BJ (cell line): ENCODE measurements at regions not wholly inside any gene's neighbourhood (a gene's known extent, or its start where the extent isn't known, plus 50 kb on each side); places are given as distances from the start of the nearest gene placed in this dataset.
"Not testable (repeated sequence)": the region's sequence is repeated elsewhere in the genome, so short reads cannot be mapped to it uniquely, and the experiment has no call there.

Experiments used
- CTCF ChIA-PET: fragments of 350-600 bp; formaldehyde crosslinking; extraction: SDS; loops from one replicate; lab custom pipeline; 2021; ENCODE audit warnings: antibody characterized with exemption, inconsistent platforms; lab: Yijun Ruan, JAX
- POLR2A ChIA-PET: fragments of 300-600 bp; sonication (Branson Sonifier 250); formaldehyde crosslinking; extraction: SDS; loops from one replicate; lab custom pipeline; 2021; ENCODE audit warnings: antibody characterized with exemption; lab: Charles Lee
- DNase-seq: peaks from one replicate; pipeline ENCODE4 v3.0.0-alpha.2; 2011; ENCODE audit warnings: low read depth
- H3K27me3 ChIP-seq: 2 replicates; pipeline ENCODE4 v1.6.0; 2011; ENCODE audit warnings: low read length; ENCODE audit not compliant: control insufficient read depth, insufficient read depth
- H3K36me3 ChIP-seq: 2 replicates; pipeline ENCODE4 v1.5.1; 2011; ENCODE audit warnings: low read length; ENCODE audit not compliant: control insufficient read depth, insufficient read depth
- H3K4me3 ChIP-seq: 2 replicates; pipeline ENCODE4 v1.5.1; 2011; ENCODE audit warnings: low read depth, mild to moderate bottlenecking, control low read depth, low read length
- TF ChIP-seq, protein P1 (sequence below): IDR thresholded peaks from 2 replicates; pipeline ENCODE4 v1.5.1; 2011; ENCODE audit warnings: low read depth, mild to moderate bottlenecking, control low read depth, inconsistent platforms, low read length, moderate library complexity; ENCODE audit not compliant: insufficient read depth

DNA sequence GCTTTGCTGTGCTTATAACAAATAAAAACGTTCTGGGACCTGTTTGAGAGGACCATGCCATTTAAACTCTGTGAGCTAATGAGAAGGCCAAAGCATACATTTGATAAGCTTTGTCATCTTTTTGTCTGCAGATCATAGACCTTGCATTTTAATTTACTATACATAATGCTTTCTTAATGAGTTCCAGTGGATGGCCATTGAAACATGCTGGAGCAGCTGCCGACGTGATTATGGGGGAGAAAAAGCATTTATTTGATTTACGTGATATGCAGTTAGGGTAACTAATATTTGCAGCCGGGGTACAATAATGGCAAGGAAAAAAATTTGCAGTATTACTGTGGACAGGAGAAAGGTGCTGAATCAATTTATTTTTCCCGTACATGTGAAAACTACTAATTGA, 240.2 kb downstream of the FAT3 start:
- no peak overlapping the region for H3K4me3 ChIP-seq

DNA sequence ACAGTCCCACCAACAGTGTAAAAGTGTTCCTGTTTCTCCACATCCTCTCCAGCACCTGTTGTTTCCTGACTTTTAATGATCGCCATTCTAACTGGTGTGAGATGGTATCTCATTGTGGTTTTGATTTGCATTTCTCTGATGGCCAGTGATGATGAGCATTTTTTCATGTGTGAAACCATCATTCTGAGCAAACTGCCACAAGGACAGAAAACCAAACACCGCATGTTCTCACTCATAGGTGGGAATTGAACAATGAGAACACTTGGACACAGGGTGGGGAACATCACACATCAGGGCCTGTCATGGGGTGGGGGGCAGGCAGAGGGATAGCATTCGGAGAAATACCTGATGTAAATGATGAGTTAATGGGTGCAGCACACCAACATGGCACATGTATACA, 240.8 kb downstream of the FAT3 start:
- H3K4me3 ChIP-seq, DNase-seq, H3K27me3 ChIP-seq, CTCF ChIA-PET, H3K36me3 ChIP-seq, POLR2A ChIA-PET: not testable (repeated sequence)

More for the DNA sequence above, 240.2 kb downstream of the FAT3 start:
- no peaks in the 10 kb centered on the region for H3K36me3 ChIP-seq
- ChIA-PET POLR2A (no interaction called here), CTCF (no interaction called here)
- TF ChIP-seq, protein P1, sequence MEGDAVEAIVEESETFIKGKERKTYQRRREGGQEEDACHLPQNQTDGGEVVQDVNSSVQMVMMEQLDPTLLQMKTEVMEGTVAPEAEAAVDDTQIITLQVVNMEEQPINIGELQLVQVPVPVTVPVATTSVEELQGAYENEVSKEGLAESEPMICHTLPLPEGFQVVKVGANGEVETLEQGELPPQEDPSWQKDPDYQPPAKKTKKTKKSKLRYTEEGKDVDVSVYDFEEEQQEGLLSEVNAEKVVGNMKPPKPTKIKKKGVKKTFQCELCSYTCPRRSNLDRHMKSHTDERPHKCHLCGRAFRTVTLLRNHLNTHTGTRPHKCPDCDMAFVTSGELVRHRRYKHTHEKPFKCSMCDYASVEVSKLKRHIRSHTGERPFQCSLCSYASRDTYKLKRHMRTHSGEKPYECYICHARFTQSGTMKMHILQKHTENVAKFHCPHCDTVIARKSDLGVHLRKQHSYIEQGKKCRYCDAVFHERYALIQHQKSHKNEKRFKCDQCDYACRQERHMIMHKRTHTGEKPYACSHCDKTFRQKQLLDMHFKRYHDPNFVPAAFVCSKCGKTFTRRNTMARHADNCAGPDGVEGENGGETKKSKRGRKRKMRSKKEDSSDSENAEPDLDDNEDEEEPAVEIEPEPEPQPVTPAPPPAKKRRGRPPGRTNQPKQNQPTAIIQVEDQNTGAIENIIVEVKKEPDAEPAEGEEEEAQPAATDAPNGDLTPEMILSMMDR, result no peak
- DNase-seq, result no peak
- no peaks in the 10 kb centered on the region for H3K27me3 ChIP-seq

DNA sequence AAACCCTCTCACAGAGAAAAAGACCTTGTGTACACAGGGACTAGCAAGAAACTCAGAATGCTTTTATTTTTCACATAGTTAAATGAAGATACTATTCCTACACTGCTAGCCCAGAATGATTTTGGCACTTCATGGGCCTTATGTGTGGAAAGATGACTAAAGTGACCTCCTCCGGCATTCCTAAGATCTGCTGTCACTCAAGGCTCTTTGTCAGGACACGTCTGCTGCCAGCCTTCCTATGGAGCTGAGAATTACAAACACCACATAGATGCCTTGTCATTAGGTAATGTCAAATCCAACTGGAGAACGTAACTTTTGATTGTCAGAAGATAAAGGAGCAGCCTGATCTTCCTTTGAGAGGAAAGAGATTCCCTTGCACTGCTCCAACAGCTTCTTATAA, 249.1 kb downstream of the FAT3 start:
- TF ChIP-seq, protein P1, result no peak
- no peaks in the 10 kb centered on the region for H3K36me3 ChIP-seq
- DNase-seq, result no peak
- H3K27me3 ChIP-seq, result no peaks in the 10 kb centered on the region
- ChIA-PET POLR2A (no interaction called here), CTCF (no interaction called here)
- H3K4me3 ChIP-seq, result no peak overlapping the region

DNA sequence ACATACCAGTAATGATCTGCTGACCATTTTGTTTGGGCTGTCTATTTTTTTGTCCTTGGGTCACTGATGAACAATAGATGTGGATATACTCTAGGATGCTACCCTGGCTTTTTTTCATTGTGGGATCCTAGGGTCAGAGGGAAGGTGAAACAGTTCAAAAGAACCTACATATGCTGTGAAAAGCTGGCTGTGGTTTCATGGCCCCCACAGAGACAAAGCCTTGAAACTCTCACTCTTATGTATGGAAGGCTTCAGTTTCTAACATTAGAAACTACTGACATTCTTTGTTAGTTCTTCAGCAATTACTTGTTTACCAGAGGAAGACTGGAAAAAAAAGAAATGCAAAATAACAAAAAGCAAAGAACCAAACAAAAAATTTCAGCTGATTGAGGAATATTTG, 250.7 kb downstream of the FAT3 start:
- Histone ChIP-seq H3K36me3 (no peaks in the 10 kb centered on the region), H3K4me3 (no peak overlapping the region), H3K27me3 (no peaks in the 10 kb centered on the region)
- TF ChIP-seq, protein P1, result no peak
- DNase-seq, result no peak
- CTCF ChIA-PET, result no interaction called here
- POLR2A ChIA-PET, result no interaction called here

DNA sequence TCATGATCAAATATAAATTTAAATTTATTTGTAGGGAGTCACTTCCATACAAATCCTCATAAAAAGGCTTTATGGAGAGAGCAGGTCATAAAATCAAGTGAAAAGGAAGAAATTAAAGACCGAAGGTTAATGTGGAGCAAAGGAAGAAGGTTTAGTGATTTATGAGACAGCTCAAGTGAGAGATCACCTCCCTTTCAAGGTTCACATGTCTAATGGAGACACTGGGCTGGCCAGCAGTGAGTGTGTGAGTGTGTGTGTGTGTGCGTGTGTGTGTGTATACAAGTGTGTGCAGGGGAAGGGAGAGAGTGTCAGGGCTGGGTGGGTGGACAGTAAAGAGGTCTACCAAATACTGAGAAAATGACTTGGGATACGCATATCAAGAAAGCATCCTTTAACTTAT, 251.2 kb downstream of the FAT3 start:
- TF ChIP-seq, protein P1, result no peak
- no peaks in the 10 kb centered on the region for H3K36me3 ChIP-seq
- no peaks in the 10 kb centered on the region for H3K27me3 ChIP-seq
- CTCF ChIA-PET, result no interaction called here
- POLR2A ChIA-PET, result no interaction called here
- DNase-seq, result no peak
- H3K4me3 ChIP-seq, result no peak overlapping the region

DNA sequence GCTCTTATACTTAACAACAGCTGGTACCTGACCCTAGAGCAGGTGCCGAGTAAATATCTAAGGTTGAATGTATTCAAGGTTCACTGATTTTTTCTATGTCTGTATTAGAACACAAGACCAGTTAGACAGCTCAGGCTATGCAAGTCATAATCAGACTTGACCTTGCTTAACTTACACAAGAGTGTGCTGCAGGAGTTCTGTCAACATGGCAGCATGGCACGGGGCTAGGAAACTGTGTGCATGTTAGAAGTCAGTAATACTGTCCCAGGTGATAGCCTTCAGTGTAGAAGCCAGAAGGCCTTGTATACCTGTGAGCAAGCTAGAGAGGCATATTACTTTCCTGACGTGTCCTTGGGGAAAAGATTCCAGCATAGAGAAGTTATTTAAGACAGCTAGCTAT, 253.1 kb downstream of the FAT3 start:
- Histone ChIP-seq H3K4me3 (no peak overlapping the region), H3K27me3 (no peaks in the 10 kb centered on the region), H3K36me3 (no peaks in the 10 kb centered on the region)
- TF ChIP-seq, protein P1, result no peak
- CTCF ChIA-PET, result interaction anchor here (0.6 to 1.4 kb wide), 3 partner anchors 18 to 75 kb away, joined by 3 to 5 read pairs (median 3); no protein-coding TSS in a partner anchor
- POLR2A ChIA-PET, result no interaction called here
- DNase-seq, result no peak
